Adrenal gland (tissue), 5 donors: ENCODE measurements at regions not wholly inside any gene's neighbourhood (a gene's known extent, or its start where the extent isn't known, plus 50 kb on each side); places are given as distances from the start of the nearest gene placed in this dataset.

Experiments used
- CTCF ChIP-seq, 6 experiments: fragments of 450-650 bp in 4 of 6; fragments of 200-600 bp in 2 of 6; sonication (generic) in 1 of 6; IDR thresholded peaks; 1 replicate in 5 of 6; 2 replicates in 1 of 6; pipeline versions ENCODE4 v1.5.1 to v1.8.0; 2016 to 2021; ENCODE audit warnings: antibody characterized with exemption in 6 of 6, mild to moderate bottlenecking in 2 of 6, moderate library complexity in 1 of 6
- POLR2A ChIP-seq, 2 donors: fragments of 450-650 bp; IDR thresholded peaks; one replicate each; pipeline ENCODE4 v1.6.1; 2017; ENCODE audit warnings: antibody characterized with exemption in 2 of 2, mild to moderate bottlenecking in 2 of 2, moderate library complexity in 1 of 2
- donor health status: DM: no; HTN: no; CAD: no.

DNA sequence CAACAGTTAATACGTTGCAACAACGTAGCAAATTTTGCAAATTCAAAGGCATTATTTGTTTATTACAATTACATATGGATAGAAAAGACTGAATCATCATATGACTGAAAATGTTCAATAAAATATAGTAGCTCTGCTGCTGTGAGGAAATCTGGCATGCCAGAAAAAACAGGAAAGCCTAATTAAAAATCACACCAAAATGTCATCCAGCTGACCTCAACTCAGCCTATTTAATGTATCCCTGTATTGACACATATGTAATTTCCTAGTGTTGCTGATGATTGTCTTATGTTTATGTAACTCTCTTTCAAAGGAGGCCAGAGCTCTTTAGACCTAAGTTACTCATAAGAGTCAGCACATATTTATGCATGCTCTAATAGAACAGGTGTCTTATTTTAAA lies 495.0 kb downstream of the PCDH17 start:
- TF ChIP-seq CTCF (IDR thresholded peaks at IDR 0.05) (no peak), POLR2A (IDR thresholded peaks at IDR 0.05) (no peak)
